ENCODE measurements at regions not wholly inside any gene's neighbourhood (a gene's known extent, or its start where the extent isn't known, plus 50 kb on each side); places are given as distances from the start of the nearest gene placed in this dataset.

GRCh38 chr21:41680444-41681347 lies 86.2 kb downstream of the RIPK4 start:
- Histone ChIP-seq H3K4me3 (ENCODE audit: low read depth, low read length, poor library complexity, severe bottlenecking) (no peak overlapping the region), H3K4me1 (ENCODE audit: insufficient read depth, low read length, severe bottlenecking) (no peaks in the 10 kb centered on the region), H3K9ac (ENCODE audit: low read length) (no peak overlapping the region), H3F3A (ENCODE audit: insufficient read depth, low read length) (no peaks in the 10 kb centered on the region), H3K27me3 (ENCODE audit: insufficient read depth, low read length) (peaks cover 7% of the 10 kb centered on the region), H3K9me3 (ENCODE audit: low read length) (no peaks in the 10 kb centered on the region), H3K9me2 (ENCODE audit: low read depth, low read length) (no peaks in the 10 kb centered on the region), H3K4me2 (ENCODE audit: low read length) (no peak overlapping the region), H3K79me2 (ENCODE audit: insufficient read depth, low read length) (no peaks in the 10 kb centered on the region), H2AFZ (ENCODE audit: low read length) (no peak overlapping the region), H3K27ac (ENCODE audit: low read depth, low read length, poor library complexity, severe bottlenecking) (no peak overlapping the region), H3K36me3 (ENCODE audit: insufficient read depth, low read length) (no peaks in the 10 kb centered on the region), H4K20me1 (ENCODE audit: insufficient read depth, low read length) (no peaks in the 10 kb centered on the region)
- TF ChIP-seq CTCF (IDR thresholded peaks at IDR 0.05; ENCODE audit: low read length), result no peak
- TF ChIP-seq EZH2 (IDR thresholded peaks at IDR 0.05; ENCODE audit: borderline replicate concordance, low read length), result no peak

GRCh38 chr21:41678924-41679318 lies 87.9 kb downstream of the RIPK4 start:
- Histone ChIP-seq H4K20me1 (ENCODE audit: insufficient read depth, low read length) (no peaks in the 10 kb centered on the region), H3K36me3 (ENCODE audit: insufficient read depth, low read length) (no peaks in the 10 kb centered on the region), H3K4me2 (ENCODE audit: low read length) (no peak overlapping the region), H3K27ac (ENCODE audit: low read depth, low read length, poor library complexity, severe bottlenecking) (no peak overlapping the region), H3K79me2 (ENCODE audit: insufficient read depth, low read length) (no peaks in the 10 kb centered on the region), H2AFZ (ENCODE audit: low read length) (no peak overlapping the region), H3K27me3 (ENCODE audit: insufficient read depth, low read length) (peaks cover 7% of the 10 kb centered on the region), H3K9ac (ENCODE audit: low read length) (no peak overlapping the region), H3K4me3 (ENCODE audit: low read depth, low read length, poor library complexity, severe bottlenecking) (no peak overlapping the region), H3K4me1 (ENCODE audit: insufficient read depth, low read length, severe bottlenecking) (no peaks in the 10 kb centered on the region), H3F3A (ENCODE audit: insufficient read depth, low read length) (no peaks in the 10 kb centered on the region), H3K9me3 (ENCODE audit: low read length) (no peaks in the 10 kb centered on the region), H3K9me2 (ENCODE audit: low read depth, low read length) (no peaks in the 10 kb centered on the region)
- TF ChIP-seq CTCF (IDR thresholded peaks at IDR 0.05; ENCODE audit: low read length), result no peak
- TF ChIP-seq EZH2 (IDR thresholded peaks at IDR 0.05; ENCODE audit: borderline replicate concordance, low read length), result no peak

GRCh38 chr21:41678016-41678923 lies 88.6 kb downstream of the RIPK4 start:
- H3K9me3 ChIP-seq (ENCODE audit: low read length), result no peaks in the 10 kb centered on the region
- H3K4me1 ChIP-seq (ENCODE audit: insufficient read depth, low read length, severe bottlenecking), result no peaks in the 10 kb centered on the region
- no peak for TF ChIP-seq EZH2 (IDR thresholded peaks at IDR 0.05; ENCODE audit: borderline replicate concordance, low read length)
- no peak for TF ChIP-seq CTCF (IDR thresholded peaks at IDR 0.05; ENCODE audit: low read length)
- H3K4me3 ChIP-seq (ENCODE audit: low read depth, low read length, poor library complexity, severe bottlenecking), result no peak overlapping the region
- H3K27me3 ChIP-seq (ENCODE audit: insufficient read depth, low read length), result peaks cover 7% of the 10 kb centered on the region
- no peak overlapping the region for H3K27ac ChIP-seq (ENCODE audit: low read depth, low read length, poor library complexity, severe bottlenecking)
- no peaks in the 10 kb centered on the region for H3K79me2 ChIP-seq (ENCODE audit: insufficient read depth, low read length)
- no peak overlapping the region for H2AFZ ChIP-seq (ENCODE audit: low read length)
- H3K9ac ChIP-seq (ENCODE audit: low read length), result no peak overlapping the region
- no peaks in the 10 kb centered on the region for H4K20me1 ChIP-seq (ENCODE audit: insufficient read depth, low read length)
- H3K36me3 ChIP-seq (ENCODE audit: insufficient read depth, low read length), result no peaks in the 10 kb centered on the region
- no peaks in the 10 kb centered on the region for H3K9me2 ChIP-seq (ENCODE audit: low read depth, low read length)
- no peak overlapping the region for H3K4me2 ChIP-seq (ENCODE audit: low read length)
- H3F3A ChIP-seq (ENCODE audit: insufficient read depth, low read length), result no peaks in the 10 kb centered on the region

All from OCI-LY1 (cell line).